ENCODE measurements at regions not wholly inside any gene's neighbourhood (a gene's known extent, or its start where the extent isn't known, plus 50 kb on each side); places are given as distances from the start of the nearest gene placed in this dataset.

DNA sequence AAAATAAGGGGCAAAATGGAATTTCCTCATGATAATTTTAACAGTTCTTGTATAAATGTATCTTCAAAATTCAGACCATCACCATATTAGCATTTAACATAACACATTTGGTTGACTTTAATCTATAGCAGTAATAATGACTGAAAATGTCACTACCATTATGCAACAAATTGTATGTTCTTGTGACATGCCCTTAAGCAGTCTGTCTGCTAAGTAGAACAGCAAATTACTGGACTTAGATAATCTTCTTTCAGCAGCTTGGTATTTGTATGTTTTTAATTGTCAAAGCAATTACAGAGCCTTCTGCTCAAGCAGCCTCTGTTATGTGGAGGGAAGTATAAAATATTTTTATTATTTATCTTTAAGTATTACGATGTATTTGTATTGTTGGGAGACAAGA, 214.3 kb upstream of the NXPH2 start:
- H4K20me1 ChIP-seq (ENCODE audit: control insufficient read depth, extremely low read depth, insufficient read depth, low read length): no peaks in the 10 kb centered on the region
- H3K4me1 ChIP-seq (ENCODE audit: control insufficient read depth, extremely low read depth, insufficient read depth, low read length): peaks cover 12% of the 10 kb centered on the region
- H3K36me3 ChIP-seq (ENCODE audit: control insufficient read depth in 2 of 2, extremely low read depth in 1 of 2, insufficient read depth in 2 of 2, low read length in 2 of 2): no peaks in the 10 kb centered on the region
- TF ChIP-seq, protein P1, sequence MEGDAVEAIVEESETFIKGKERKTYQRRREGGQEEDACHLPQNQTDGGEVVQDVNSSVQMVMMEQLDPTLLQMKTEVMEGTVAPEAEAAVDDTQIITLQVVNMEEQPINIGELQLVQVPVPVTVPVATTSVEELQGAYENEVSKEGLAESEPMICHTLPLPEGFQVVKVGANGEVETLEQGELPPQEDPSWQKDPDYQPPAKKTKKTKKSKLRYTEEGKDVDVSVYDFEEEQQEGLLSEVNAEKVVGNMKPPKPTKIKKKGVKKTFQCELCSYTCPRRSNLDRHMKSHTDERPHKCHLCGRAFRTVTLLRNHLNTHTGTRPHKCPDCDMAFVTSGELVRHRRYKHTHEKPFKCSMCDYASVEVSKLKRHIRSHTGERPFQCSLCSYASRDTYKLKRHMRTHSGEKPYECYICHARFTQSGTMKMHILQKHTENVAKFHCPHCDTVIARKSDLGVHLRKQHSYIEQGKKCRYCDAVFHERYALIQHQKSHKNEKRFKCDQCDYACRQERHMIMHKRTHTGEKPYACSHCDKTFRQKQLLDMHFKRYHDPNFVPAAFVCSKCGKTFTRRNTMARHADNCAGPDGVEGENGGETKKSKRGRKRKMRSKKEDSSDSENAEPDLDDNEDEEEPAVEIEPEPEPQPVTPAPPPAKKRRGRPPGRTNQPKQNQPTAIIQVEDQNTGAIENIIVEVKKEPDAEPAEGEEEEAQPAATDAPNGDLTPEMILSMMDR (optimal IDR thresholded peaks at IDR 0.05 in 1 of 3, IDR thresholded peaks at IDR 0.05 in 1 of 3, conservative IDR thresholded peaks at IDR 0.05 in 1 of 3; ENCODE audit: extremely low read depth in 1 of 3, insufficient read depth in 2 of 3, low read length in 3 of 3): no peak
- TF ChIP-seq EZH2 (IDR thresholded peaks at IDR 0.05; ENCODE audit: low read length): no peak
- H3K9me3 ChIP-seq (ENCODE audit: control insufficient read depth, low read depth, low read length): no peaks in the 10 kb centered on the region
- FAIRE-seq (no peak), DNase-seq (ENCODE audit: low read depth, low spot score) (no peak)
- H3K9me1 ChIP-seq (ENCODE audit: control insufficient read depth, extremely low read depth, insufficient read depth, low read length): no peaks in the 10 kb centered on the region
- no peaks in the 10 kb centered on the region for H3K79me2 ChIP-seq (ENCODE audit: control insufficient read depth, insufficient read depth, low read length)
- H3K9ac ChIP-seq (ENCODE audit: control insufficient read depth, extremely low read depth, insufficient read depth, low read length): no peak overlapping the region
- no peaks in the 10 kb centered on the region for H3K27me3 ChIP-seq (ENCODE audit: control insufficient read depth, extremely low read depth, insufficient read depth, low read length)
- H2AFZ ChIP-seq (ENCODE audit: control insufficient read depth, low read length): no peak overlapping the region
- no peak overlapping the region for H3K27ac ChIP-seq (ENCODE audit: control insufficient read depth, insufficient read depth, low read length)
- no peak overlapping the region for H3K4me3 ChIP-seq (ENCODE audit: control insufficient read depth in 2 of 3, extremely low read depth in 1 of 3, insufficient read depth in 2 of 3, low read depth in 1 of 3, low read length in 3 of 3)
- H3K4me2 ChIP-seq (ENCODE audit: control insufficient read depth, extremely low read depth, insufficient read depth, low read depth, low read length): no peak overlapping the region
- dilution Hi-C loops (cut with MboI; ENCODE audit: extremely low pct_ligation_motif_present, low sequenced_read_pairs): no loop called here

DNA sequence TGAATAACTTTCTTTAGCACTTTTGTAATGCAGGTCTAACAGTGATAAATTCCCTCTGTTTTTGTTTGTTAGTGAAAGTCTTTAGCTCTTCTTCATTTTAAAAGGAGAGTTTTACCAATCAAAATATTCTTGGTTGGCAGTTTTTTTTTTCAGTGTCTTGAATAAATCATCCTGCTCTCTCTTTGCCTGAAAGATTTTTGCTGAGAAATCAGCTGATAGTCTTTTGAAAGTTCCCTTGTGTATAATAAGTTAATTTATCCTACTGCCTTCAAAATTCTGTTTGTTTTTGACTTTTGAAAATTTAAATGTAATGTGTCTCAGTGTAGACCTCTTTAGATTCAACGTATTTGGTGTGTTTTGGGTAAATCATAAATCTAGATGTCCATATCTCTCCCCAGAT, 205.7 kb upstream of the NXPH2 start:
- no peaks in the 10 kb centered on the region for H3K9me1 ChIP-seq (ENCODE audit: control insufficient read depth, extremely low read depth, insufficient read depth, low read length)
- no peak overlapping the region for H2AFZ ChIP-seq (ENCODE audit: control insufficient read depth, low read length)
- no peak overlapping the region for H3K4me2 ChIP-seq (ENCODE audit: control insufficient read depth, extremely low read depth, insufficient read depth, low read depth, low read length)
- no peaks in the 10 kb centered on the region for H3K27me3 ChIP-seq (ENCODE audit: control insufficient read depth, extremely low read depth, insufficient read depth, low read length)
- no peaks in the 10 kb centered on the region for H3K79me2 ChIP-seq (ENCODE audit: control insufficient read depth, insufficient read depth, low read length)
- dilution Hi-C loops (cut with MboI; ENCODE audit: extremely low pct_ligation_motif_present, low sequenced_read_pairs): no loop called here
- no peak overlapping the region for H3K9ac ChIP-seq (ENCODE audit: control insufficient read depth, extremely low read depth, insufficient read depth, low read length)
- TF ChIP-seq, protein P1 (optimal IDR thresholded peaks at IDR 0.05 in 1 of 3, IDR thresholded peaks at IDR 0.05 in 1 of 3, conservative IDR thresholded peaks at IDR 0.05 in 1 of 3; ENCODE audit: extremely low read depth in 1 of 3, insufficient read depth in 2 of 3, low read length in 3 of 3): no peak
- TF ChIP-seq EZH2 (IDR thresholded peaks at IDR 0.05; ENCODE audit: low read length): no peak
- FAIRE-seq (no peak), DNase-seq (ENCODE audit: low read depth, low spot score) (no peak)
- no peaks in the 10 kb centered on the region for H3K36me3 ChIP-seq (ENCODE audit: control insufficient read depth in 2 of 2, extremely low read depth in 1 of 2, insufficient read depth in 2 of 2, low read length in 2 of 2)
- no peaks in the 10 kb centered on the region for H4K20me1 ChIP-seq (ENCODE audit: control insufficient read depth, extremely low read depth, insufficient read depth, low read length)
- H3K4me1 ChIP-seq (ENCODE audit: control insufficient read depth, extremely low read depth, insufficient read depth, low read length): no peaks in the 10 kb centered on the region
- no peak overlapping the region for H3K4me3 ChIP-seq (ENCODE audit: control insufficient read depth in 2 of 3, extremely low read depth in 1 of 3, insufficient read depth in 2 of 3, low read depth in 1 of 3, low read length in 3 of 3)
- H3K9me3 ChIP-seq (ENCODE audit: control insufficient read depth, low read depth, low read length): no peaks in the 10 kb centered on the region
- H3K27ac ChIP-seq (ENCODE audit: control insufficient read depth, insufficient read depth, low read length): no peak overlapping the region
